HG02840 (cell line): ENCODE measurements at regions not wholly inside any gene's neighbourhood (a gene's known extent, or its start where the extent isn't known, plus 50 kb on each side); places are given as distances from the start of the nearest gene placed in this dataset.
"Not testable (repeated sequence)": the region's sequence is repeated elsewhere in the genome, so short reads cannot be mapped to it uniquely, and the experiment has no call there.

ENCODE experiments used
- ATAC-seq: cut with Tn5 transposase; IDR thresholded peaks from one replicate; pipeline ENCODE4 v1.9.1; 2021; ENCODE audit warnings: mild to moderate bottlenecking, moderate library complexity, moderate number of reproducible peaks; ENCODE audit not compliant: unreplicated experiment, low FRiP score

DNA sequence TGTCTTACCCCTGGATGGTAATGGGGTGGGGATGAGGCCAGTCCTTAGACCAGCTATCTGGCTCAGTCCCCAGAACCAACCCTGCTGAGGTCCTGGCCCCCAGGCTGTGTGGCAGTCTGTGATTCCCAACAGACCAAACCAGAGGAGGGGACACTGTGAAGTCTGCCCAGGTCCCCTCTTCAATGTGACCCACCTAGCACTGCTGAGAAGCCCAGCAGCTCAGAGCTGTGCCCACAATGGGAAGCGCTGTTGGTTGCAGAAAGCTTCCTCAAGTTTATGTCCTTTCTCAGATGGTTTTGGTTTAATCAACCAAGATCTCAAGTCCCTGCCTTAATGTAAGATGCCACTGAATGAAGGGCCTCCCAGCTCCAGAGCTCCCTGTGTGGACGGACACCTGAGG lies 114.7 kb upstream of the IGLL5 start:
- no peak for ATAC-seq

- no peak for ATAC-seq
These were observed 114.2 kb upstream of the IGLL5 start for GRCh38 chr22:22773427-22773826.

GRCh38 chr22:22773979-22774604 lies 113.5 kb upstream of the IGLL5 start:
- no peak for ATAC-seq

DNA sequence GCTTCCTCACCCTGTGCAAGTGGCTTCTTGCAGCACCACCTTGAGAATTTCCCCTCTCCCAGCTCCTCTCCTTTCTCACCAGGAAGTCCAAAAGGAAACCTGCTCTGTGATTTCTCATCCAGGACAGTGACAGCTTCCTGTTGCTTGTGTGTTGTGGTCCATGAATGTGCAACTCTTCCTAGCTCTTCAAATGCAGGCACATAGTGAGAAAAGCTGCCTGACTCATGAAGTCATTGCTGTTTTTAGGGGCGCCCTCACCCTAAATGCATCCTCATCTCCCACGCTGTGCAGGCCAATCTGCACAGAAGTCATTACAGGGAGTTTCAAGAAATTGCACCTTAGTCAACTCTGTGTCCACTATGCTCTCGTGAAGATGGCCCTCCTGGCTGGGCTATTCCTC lies 112.9 kb upstream of the IGLL5 start:
- ATAC-seq = not testable (repeated sequence)

DNA sequence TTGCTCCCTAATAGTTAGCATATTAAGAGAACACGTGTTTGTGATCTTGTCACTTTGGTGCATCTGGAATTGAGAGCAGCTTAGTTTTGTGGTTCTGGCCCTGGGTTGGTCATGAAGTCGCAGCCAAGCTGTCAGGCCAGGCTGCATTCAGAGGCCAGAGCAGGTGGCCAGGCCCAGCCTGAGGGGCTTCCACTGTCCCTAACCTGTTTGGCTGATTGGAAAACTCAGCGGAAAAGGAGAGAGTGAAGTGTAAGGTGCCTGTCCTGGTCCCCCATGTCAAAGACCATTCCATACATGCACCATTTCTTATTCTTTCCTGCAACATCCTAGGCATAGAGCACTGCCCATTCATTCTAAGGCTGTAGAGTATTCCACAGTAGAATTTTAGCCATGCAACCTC lies 111.5 kb upstream of the IGLL5 start:
- no peak for ATAC-seq

GRCh38 chr22:22779213-22779612 lies 108.4 kb upstream of the IGLL5 start:
- no peak for ATAC-seq

DNA sequence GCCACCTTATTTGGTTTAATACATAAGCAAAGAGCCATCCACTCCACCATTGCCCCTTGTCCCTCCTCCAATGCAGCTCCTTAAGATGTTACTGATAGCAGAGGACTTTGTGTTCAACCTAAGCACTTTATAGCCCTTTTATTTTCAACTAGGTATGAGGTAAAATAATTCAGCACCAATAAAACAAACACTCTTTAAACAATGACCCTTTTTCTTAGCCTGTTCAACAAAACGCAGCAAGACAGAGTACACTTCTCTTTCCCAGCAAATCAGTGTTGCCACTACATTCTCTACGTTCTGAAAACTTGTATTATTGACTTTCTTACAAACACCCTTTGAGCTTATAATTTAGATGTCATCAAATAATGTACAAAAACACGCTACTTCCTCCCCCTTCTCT lies 104.0 kb upstream of the IGLL5 start:
- ATAC-seq = no peak

- ATAC-seq = no peak
These were observed 103.2 kb upstream of the IGLL5 start for GRCh38 chr22:22784249-22785039.

- no peak for ATAC-seq
These were observed 102.1 kb upstream of the IGLL5 start for GRCh38 chr22:22785316-22786065.

- ATAC-seq = no peak
These were observed 101.1 kb upstream of the IGLL5 start for GRCh38 chr22:22786301-22787115.

- no peak for ATAC-seq
These were observed 100.5 kb upstream of the IGLL5 start for GRCh38 chr22:22787151-22787550.

DNA sequence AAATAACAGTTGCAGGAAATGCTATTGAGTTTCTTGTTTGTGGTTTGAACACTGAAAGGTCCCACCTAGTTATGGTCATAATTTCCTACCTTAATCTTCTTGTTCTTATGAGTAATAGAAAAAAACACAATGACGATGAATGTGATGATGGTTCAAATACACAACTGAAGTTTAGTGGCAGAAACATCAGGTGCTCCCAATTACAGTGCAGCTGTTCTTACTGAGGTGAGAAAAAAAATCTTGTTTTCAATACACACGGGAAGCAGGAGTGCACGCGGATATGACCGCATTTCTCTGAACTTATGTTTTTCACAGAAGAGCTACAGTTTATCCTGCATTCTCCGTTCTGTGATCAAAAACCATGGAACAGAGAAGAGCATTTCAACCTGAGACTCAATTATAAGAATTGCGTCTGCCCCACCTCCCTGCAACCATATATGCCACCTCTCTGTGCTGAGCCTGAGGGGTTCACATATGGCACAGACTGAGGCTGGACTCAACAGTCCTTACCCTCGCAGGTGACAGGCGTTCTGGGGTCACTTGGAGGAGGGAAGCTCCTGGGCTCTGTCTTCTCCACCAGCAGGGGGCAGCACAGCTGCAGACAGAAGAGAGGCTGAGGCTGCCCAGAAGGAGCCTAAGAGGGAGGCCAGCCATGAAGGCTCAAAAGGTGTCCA lies 99.7 kb upstream of the IGLL5 start:
- ATAC-seq = no peak

DNA sequence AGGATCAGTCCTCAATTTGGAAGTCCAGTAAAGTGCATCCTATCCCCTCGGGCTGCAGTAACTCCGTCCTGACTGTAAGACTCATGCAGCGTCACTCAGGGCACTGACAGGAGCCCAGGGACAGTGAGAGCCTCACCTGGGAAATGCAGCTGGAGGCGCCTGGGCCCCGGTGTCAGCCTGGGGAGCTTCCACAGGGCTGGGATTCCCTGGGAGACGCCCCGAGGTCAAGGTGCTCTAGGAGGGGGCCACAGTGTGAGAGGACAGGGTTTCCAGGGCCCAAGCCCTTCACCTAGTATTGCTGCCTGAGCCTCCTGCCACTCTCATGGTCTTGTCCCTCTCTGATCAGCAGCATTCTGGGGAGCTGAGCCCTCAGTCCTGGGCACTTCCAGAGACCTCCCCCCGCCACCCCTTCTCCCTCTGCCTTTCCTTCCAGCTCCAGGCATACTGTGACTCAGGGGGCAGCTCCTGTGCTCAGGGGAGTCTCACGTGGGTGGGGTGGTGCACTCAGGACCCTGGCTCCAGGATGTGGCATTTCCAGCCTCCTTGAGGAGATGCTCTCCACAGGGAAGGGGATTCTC lies 99.1 kb upstream of the IGLL5 start:
- no peak for ATAC-seq

- ATAC-seq = no peak
These were observed 98.2 kb upstream of the IGLL5 start for GRCh38 chr22:22789233-22789921.

GRCh38 chr22:22789922-22790845 lies 97.4 kb upstream of the IGLL5 start:
- ATAC-seq = no peak

DNA sequence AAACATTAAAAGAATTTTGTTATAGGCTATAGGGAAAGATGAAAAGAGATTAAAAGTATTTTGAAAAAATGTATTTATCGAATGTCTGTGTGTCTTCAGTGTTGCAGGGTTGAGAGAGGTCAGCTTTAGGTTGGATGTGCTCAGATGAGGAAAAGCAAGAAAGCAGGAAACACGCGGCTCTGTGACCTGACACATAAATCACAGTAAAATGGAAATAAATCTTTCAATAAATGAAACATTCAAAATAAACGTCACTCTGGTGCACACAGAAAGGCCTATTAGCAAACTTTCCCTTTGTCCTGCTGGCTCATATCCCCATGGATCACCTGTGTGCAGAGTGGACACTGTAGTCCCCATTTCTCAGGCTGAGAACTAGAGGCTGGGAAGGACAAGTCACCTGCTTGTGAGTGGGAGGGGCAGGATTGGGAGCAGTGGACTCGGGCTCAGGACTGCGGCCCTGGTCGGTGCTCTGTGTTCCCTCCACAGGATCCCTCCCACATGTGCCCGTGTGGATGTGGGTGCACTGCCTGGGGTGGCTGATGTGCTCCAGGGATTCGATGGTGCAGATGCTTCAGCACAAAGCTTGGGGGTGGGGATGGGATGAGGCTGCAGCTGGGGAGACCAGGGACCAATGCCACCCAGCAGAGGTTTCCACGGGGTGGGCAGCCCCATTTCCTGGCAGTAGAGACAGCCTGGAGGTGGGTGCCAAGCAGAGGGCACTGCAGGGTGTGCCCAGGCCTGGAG lies 96.0 kb upstream of the IGLL5 start:
- no peak for ATAC-seq

DNA sequence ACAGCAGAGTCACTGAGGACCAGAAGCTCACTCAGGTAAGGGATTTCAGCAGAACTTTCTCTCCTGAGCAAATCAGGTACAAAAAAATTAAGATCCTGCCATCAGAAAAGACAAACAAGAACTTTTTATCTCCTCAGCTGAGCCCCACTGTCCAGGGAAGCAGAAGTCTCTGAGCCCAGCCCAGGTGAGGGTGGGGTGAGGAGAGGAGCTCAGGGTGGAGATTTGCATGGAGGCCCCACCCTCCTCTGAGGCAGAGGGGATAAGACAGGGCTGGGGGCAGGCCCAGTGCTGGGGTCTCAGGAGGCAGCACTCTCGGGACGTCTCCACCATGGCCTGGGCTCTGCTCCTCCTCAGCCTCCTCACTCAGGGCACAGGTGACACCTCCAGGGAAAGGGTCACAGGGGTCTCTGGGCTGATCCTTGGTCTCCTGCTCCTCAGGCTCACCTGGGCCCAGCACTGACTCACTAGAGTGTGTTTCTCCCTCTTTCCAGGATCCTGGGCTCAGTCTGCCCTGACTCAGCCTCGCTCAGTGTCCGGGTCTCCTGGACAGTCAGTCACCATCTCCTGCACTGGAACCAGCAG lies 95.3 kb upstream of the IGLL5 start:
- ATAC-seq = not testable (repeated sequence)
